ENCODE measurements at regions not wholly inside any gene's neighbourhood (a gene's known extent, or its start where the extent isn't known, plus 50 kb on each side); places are given as distances from the start of the nearest gene placed in this dataset.

DNA sequence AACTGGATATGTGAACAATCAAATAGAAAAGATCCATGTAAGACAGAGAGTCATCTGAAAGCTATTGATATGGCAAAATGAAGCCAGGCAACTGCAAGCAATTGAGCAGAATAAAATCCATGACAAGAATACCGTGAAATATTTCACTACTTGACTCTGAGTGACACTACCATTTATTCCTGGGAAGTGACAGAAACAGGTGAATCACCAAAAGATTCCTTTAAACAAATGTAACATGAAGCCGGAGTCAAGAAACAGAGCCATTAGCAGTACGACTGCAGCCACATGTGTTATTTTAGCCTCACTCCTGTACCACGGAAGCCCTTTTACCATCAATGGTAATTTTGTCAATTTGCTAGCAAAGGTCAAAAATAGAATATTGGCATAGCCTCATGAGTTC lies 197.7 kb upstream of the POT1 start:
- Histone ChIP-seq H3K9me3 (ENCODE audit: control insufficient read depth in 2 of 2, insufficient read depth in 1 of 2, low read length in 1 of 2) (peaks cover 0 to 5% of the 10 kb centered on the region in 2 donors), H3K4me3 (ENCODE audit: low read length in 2 of 2) (no peak overlapping the region), H3K4me1 (ENCODE audit: control insufficient read depth in 2 of 2, insufficient read depth in 2 of 2, low read length in 2 of 2) (no peaks in the 10 kb centered on the region), H3K27me3 (ENCODE audit: control insufficient read depth in 2 of 2, insufficient read depth in 1 of 2, low read length in 1 of 2) (no peaks in the 10 kb centered on the region), H3K27ac (ENCODE audit: low read depth in 1 of 2, low read length in 1 of 2) (no peak overlapping the region), H3K36me3 (ENCODE audit: control insufficient read depth in 2 of 2, insufficient read depth in 2 of 2, low read length in 1 of 2) (no peaks in the 10 kb centered on the region)
- WGBS: 93% methylated on average over 4 of the region's 4 CpGs
- no peak for DNase-seq (ENCODE audit: low read depth in 6 of 9, low spot score in 9 of 9)

DNA sequence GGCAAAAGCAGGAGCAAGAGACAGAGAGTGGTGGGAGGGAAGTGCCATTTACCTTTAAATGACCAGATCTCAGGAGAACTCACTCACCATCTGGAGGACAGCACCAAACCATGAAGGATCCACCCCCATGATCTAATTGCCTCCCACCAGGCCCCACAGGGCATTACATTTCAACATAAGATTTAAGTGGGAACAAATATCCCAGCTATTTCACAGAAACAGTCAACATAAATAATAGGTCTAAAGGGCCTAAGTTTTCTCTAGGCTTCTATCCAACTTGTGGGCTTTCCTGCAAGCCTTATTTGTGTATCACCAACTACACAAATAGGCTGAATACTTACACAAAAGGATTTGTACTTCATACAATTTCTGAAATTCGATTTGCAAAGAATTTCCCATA lies 196.8 kb upstream of the POT1 start:
- H3K4me1 ChIP-seq (ENCODE audit: control insufficient read depth in 2 of 2, insufficient read depth in 2 of 2, low read length in 2 of 2): no peaks in the 10 kb centered on the region
- no peaks in the 10 kb centered on the region for H3K27me3 ChIP-seq (ENCODE audit: control insufficient read depth in 2 of 2, insufficient read depth in 1 of 2, low read length in 1 of 2)
- peaks cover 0 to 5% of the 10 kb centered on the region in 2 donors for H3K9me3 ChIP-seq (ENCODE audit: control insufficient read depth in 2 of 2, insufficient read depth in 1 of 2, low read length in 1 of 2)
- no peak for DNase-seq (ENCODE audit: low read depth in 6 of 9, low spot score in 9 of 9)
- no peak overlapping the region for H3K27ac ChIP-seq (ENCODE audit: low read depth in 1 of 2, low read length in 1 of 2)
- no peaks in the 10 kb centered on the region for H3K36me3 ChIP-seq (ENCODE audit: control insufficient read depth in 2 of 2, insufficient read depth in 2 of 2, low read length in 1 of 2)
- H3K4me3 ChIP-seq (ENCODE audit: low read length in 2 of 2): no peak overlapping the region
- 73% methylated on average over 1 of the region's 1 CpG for WGBS

DNA sequence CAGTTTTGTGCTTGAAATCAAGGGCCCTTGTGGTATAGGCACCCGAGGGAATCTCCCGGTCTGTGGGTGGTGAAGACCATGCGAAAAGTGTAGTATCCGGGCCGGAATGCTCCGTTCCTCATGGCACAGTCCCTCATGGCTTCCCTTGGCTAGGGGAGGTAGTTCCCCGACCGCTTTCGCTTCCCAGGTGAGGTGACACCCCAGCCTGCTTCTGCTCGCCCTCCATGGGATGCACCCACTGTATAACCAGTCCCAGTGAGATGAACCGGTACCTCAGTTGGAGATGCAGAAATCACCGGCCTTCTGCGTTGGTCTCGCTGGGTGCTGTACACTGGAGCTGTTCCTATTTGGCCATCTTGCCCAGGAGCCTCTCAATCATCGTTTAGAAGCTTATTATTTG lies 195.7 kb upstream of the POT1 start:
- peaks cover 0 to 5% of the 10 kb centered on the region in 2 donors for H3K9me3 ChIP-seq (ENCODE audit: control insufficient read depth in 2 of 2, insufficient read depth in 1 of 2, low read length in 1 of 2)
- H3K27ac ChIP-seq (ENCODE audit: low read depth in 1 of 2, low read length in 1 of 2): no peak overlapping the region
- H3K36me3 ChIP-seq (ENCODE audit: control insufficient read depth in 2 of 2, insufficient read depth in 2 of 2, low read length in 1 of 2): no peaks in the 10 kb centered on the region
- H3K4me3 ChIP-seq (ENCODE audit: low read length in 2 of 2): no peak overlapping the region
- H3K4me1 ChIP-seq (ENCODE audit: control insufficient read depth in 2 of 2, insufficient read depth in 2 of 2, low read length in 2 of 2): no peaks in the 10 kb centered on the region
- H3K27me3 ChIP-seq (ENCODE audit: control insufficient read depth in 2 of 2, insufficient read depth in 1 of 2, low read length in 1 of 2): no peaks in the 10 kb centered on the region
- 95% methylated on average over 15 of the region's 15 CpGs for WGBS
- no peak for DNase-seq (ENCODE audit: low read depth in 6 of 9, low spot score in 9 of 9)

DNA sequence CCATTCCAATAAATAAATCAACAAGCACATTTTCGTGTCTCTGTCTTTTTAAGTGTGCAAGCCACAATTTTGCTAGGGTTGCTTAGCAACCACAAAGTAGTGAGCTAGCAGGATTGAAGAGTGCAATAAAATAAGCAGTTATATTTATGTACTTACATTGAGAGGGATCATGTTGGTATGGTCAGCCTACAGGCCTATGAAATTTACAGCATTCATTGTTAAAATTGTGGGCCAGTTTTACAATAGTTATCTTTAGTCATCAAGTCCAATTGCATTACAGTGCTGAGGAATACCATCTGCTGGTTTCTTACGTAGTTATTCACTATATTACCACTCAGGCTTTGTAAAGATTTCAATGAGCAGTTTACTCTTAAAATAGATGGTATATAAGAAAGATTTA lies 192.5 kb upstream of the POT1 start:
- no peak overlapping the region for H3K27ac ChIP-seq (ENCODE audit: low read depth in 1 of 2, low read length in 1 of 2)
- H3K4me1 ChIP-seq (ENCODE audit: control insufficient read depth in 2 of 2, insufficient read depth in 2 of 2, low read length in 2 of 2): no peaks in the 10 kb centered on the region
- H3K4me3 ChIP-seq (ENCODE audit: low read length in 2 of 2): no peak overlapping the region
- H3K9me3 ChIP-seq (ENCODE audit: control insufficient read depth in 2 of 2, insufficient read depth in 1 of 2, low read length in 1 of 2): peaks cover 0 to 5% of the 10 kb centered on the region in 2 donors
- DNase-seq (ENCODE audit: low read depth in 6 of 9, low spot score in 9 of 9): no peak
- WGBS: 84% methylated on average over 2 of the region's 2 CpGs
- no peaks in the 10 kb centered on the region for H3K36me3 ChIP-seq (ENCODE audit: control insufficient read depth in 2 of 2, insufficient read depth in 2 of 2, low read length in 1 of 2)
- H3K27me3 ChIP-seq (ENCODE audit: control insufficient read depth in 2 of 2, insufficient read depth in 1 of 2, low read length in 1 of 2): no peaks in the 10 kb centered on the region

DNA sequence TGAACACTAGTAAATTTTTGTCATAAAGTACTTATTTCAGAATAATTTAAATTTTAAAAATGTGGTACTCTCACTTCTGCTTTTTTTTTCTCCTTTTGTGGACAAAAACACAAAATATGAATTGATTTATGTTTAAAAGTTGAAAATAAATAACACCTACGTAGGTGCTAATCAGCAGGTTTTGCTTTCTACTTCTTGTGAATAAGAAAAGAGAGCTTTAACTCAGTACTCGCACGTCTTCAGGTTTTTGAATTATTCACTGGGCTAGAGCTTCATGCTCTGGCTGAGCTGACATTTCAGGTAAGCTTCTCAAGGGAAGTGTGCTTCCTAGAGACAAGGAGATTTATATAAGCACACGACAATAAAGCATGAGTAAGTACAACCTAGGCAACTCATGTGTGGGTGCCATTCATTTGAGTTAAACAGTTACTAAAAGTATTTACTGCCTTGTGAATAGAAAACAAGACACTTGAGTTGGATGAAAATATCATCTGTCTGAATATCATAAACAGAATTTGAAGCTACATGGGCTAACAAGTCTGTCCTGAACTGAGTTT lies 190.0 kb upstream of the POT1 start:
- WGBS: 42% methylated on average over 4 of the region's 4 CpGs
- Histone ChIP-seq H3K27me3 (ENCODE audit: control insufficient read depth in 2 of 2, insufficient read depth in 1 of 2, low read length in 1 of 2) (no peaks in the 10 kb centered on the region), H3K9me3 (ENCODE audit: control insufficient read depth in 2 of 2, insufficient read depth in 1 of 2, low read length in 1 of 2) (no peaks in the 10 kb centered on the region), H3K36me3 (ENCODE audit: control insufficient read depth in 2 of 2, insufficient read depth in 2 of 2, low read length in 1 of 2) (no peaks in the 10 kb centered on the region), H3K27ac (ENCODE audit: low read depth in 1 of 2, low read length in 1 of 2) (no peak overlapping the region), H3K4me1 (ENCODE audit: control insufficient read depth in 2 of 2, insufficient read depth in 2 of 2, low read length in 2 of 2) (no peaks in the 10 kb centered on the region), H3K4me3 (ENCODE audit: low read length in 2 of 2) (no peak overlapping the region)
- no peak for DNase-seq (ENCODE audit: low read depth in 6 of 9, low spot score in 9 of 9)

DNA sequence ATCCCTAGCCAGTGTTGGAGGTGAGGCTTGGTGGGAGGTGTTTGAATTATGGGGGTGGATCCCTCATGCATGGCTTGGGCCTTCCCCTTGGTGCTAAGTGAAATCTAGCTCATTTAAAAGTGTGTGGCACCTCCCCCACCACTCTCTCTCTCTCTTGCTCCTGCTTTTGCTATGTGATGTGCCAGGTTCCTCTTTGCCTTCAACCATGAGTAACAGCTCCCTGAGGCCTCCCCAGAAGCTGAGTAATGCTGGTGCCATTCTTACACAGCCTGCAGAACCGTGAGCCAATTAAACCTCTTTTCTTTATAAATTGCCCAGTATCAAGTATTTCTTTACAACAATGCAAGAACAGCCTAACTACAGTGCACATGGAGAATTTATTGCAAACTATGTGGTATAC lies 188.8 kb upstream of the POT1 start:
- H3K27me3 ChIP-seq (ENCODE audit: control insufficient read depth in 2 of 2, insufficient read depth in 1 of 2, low read length in 1 of 2): no peaks in the 10 kb centered on the region
- no peaks in the 10 kb centered on the region for H3K36me3 ChIP-seq (ENCODE audit: control insufficient read depth in 2 of 2, insufficient read depth in 2 of 2, low read length in 1 of 2)
- WGBS: 86% methylated on average over 1 of the region's 1 CpG
- no peaks in the 10 kb centered on the region for H3K4me1 ChIP-seq (ENCODE audit: control insufficient read depth in 2 of 2, insufficient read depth in 2 of 2, low read length in 2 of 2)
- no peaks in the 10 kb centered on the region for H3K9me3 ChIP-seq (ENCODE audit: control insufficient read depth in 2 of 2, insufficient read depth in 1 of 2, low read length in 1 of 2)
- no peak overlapping the region for H3K4me3 ChIP-seq (ENCODE audit: low read length in 2 of 2)
- no peak overlapping the region for H3K27ac ChIP-seq (ENCODE audit: low read depth in 1 of 2, low read length in 1 of 2)
- no peak for DNase-seq (ENCODE audit: low read depth in 6 of 9, low spot score in 9 of 9)

DNA sequence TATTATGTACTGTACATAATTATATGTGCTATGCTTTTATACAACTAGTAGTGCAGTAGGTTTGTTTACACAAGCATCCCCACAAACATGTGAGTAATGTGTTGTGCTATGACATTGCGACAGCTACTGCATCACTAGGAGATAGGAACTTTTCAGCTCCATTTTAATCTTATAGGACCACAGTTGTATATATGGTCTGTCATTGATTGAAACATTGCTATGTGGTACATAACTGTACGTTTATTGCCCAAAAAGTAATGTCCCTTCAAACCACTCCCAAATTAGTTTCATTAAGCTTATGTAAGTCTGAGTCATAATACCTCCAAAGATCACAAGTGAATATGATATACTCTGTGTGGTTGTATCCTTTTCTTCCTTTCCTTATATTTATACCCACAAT lies 183.2 kb upstream of the POT1 start:
- DNase-seq (ENCODE audit: low read depth in 6 of 9, low spot score in 9 of 9): no peak
- H3K4me1 ChIP-seq (ENCODE audit: control insufficient read depth in 2 of 2, insufficient read depth in 2 of 2, low read length in 2 of 2): no peaks in the 10 kb centered on the region
- 95% methylated on average over 2 of the region's 2 CpGs for WGBS
- H3K4me3 ChIP-seq (ENCODE audit: low read length in 2 of 2): no peak overlapping the region
- H3K27ac ChIP-seq (ENCODE audit: low read depth in 1 of 2, low read length in 1 of 2): no peak overlapping the region
- peaks cover 0 to 7% of the 10 kb centered on the region in 2 donors for H3K9me3 ChIP-seq (ENCODE audit: control insufficient read depth in 2 of 2, insufficient read depth in 1 of 2, low read length in 1 of 2)
- H3K27me3 ChIP-seq (ENCODE audit: control insufficient read depth in 2 of 2, insufficient read depth in 1 of 2, low read length in 1 of 2): no peaks in the 10 kb centered on the region
- no peaks in the 10 kb centered on the region for H3K36me3 ChIP-seq (ENCODE audit: control insufficient read depth in 2 of 2, insufficient read depth in 2 of 2, low read length in 1 of 2)

DNA sequence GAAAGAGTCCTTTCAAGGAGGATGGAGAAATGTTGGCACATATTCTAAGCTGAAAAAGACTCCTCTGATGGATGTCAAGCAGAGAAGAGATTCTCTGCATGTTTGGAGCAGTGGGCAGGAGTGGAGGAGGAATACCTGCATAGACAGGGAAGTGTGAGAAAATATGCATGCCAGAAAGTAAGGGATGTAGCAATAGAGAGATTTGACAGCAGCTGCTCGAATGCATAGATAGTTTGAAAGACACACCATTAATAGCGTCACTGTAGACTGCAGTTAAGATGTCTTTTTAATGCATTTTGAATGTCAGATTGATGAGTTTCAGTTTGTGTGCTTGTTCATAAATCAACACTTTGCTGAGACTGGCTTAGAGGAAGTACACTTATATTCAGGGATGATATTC lies 169.9 kb upstream of the POT1 start:
- H3K4me1 ChIP-seq (ENCODE audit: control insufficient read depth in 2 of 2, insufficient read depth in 2 of 2, low read length in 2 of 2): no peaks in the 10 kb centered on the region
- WGBS: 60% methylated on average over 2 of the region's 2 CpGs
- no peak overlapping the region for H3K27ac ChIP-seq (ENCODE audit: low read depth in 1 of 2, low read length in 1 of 2)
- H3K9me3 ChIP-seq (ENCODE audit: control insufficient read depth in 2 of 2, insufficient read depth in 1 of 2, low read length in 1 of 2): no peaks in the 10 kb centered on the region
- no peaks in the 10 kb centered on the region for H3K27me3 ChIP-seq (ENCODE audit: control insufficient read depth in 2 of 2, insufficient read depth in 1 of 2, low read length in 1 of 2)
- DNase-seq (ENCODE audit: low read depth in 6 of 9, low spot score in 9 of 9): no peak
- H3K36me3 ChIP-seq (ENCODE audit: control insufficient read depth in 2 of 2, insufficient read depth in 2 of 2, low read length in 1 of 2): no peaks in the 10 kb centered on the region
- H3K4me3 ChIP-seq (ENCODE audit: low read length in 2 of 2): no peak overlapping the region

DNA sequence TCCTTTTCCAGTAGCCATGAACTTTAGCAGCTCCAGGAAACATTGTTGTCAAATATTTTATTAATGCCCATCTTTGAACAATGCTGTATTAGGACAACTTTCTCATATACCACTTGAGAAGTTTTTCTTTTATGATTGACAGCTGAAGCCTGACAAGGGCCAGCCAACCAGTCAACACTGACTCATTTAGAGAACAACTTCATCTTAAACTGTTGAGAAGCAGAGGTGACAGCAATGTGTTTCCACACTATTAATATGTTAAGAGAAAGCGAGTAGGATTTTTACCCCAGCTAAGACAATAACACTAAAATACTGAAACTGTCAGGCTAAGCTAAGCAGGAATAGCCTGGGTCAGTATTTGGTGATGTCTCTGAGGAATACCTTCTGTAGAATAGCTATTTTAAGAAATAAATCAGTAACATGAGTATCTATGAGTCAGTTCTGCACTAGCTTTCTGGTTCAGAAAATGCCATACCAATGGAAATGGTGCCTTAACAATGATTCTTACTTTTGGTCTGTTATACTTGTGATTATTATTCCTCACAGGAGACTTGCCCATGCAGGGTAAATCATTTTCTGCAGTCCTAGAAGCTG lies 168.8 kb upstream of the POT1 start:
- Histone ChIP-seq H3K4me3 (ENCODE audit: low read length in 2 of 2) (no peak overlapping the region), H3K9me3 (ENCODE audit: control insufficient read depth in 2 of 2, insufficient read depth in 1 of 2, low read length in 1 of 2) (no peaks in the 10 kb centered on the region), H3K4me1 (ENCODE audit: control insufficient read depth in 2 of 2, insufficient read depth in 2 of 2, low read length in 2 of 2) (no peaks in the 10 kb centered on the region), H3K27me3 (ENCODE audit: control insufficient read depth in 2 of 2, insufficient read depth in 1 of 2, low read length in 1 of 2) (no peaks in the 10 kb centered on the region), H3K27ac (ENCODE audit: low read depth in 1 of 2, low read length in 1 of 2) (no peak overlapping the region), H3K36me3 (ENCODE audit: control insufficient read depth in 2 of 2, insufficient read depth in 2 of 2, low read length in 1 of 2) (no peaks in the 10 kb centered on the region)
- DNase-seq (ENCODE audit: low read depth in 6 of 9, low spot score in 9 of 9): no peak
- WGBS: 94% methylated on average over 1 of the region's 1 CpG

All from thymus (tissue), 11 donors.